CD14-positive monocyte (primary cell): ENCODE measurements at regions not wholly inside any gene's neighbourhood (a gene's known extent, or its start where the extent isn't known, plus 50 kb on each side); places are given as distances from the start of the nearest gene placed in this dataset.

Experiments used
- DNase-seq, 3 donors: peaks; one replicate each; pipeline ENCODE4 v3.0.0-alpha.2; 2011 to 2022
- H2AFZ ChIP-seq: 2 replicates; pipeline ENCODE4 v1.6.0; 2012; ENCODE audit warnings: mild to moderate bottlenecking, low read depth, low read length, inconsistent platforms; ENCODE audit not compliant: insufficient read depth, poor library complexity, severe bottlenecking
- H3K27ac ChIP-seq, 2 donors: 1 replicate in 1 of 2; 2 replicates in 1 of 2; pipeline ENCODE4 v1.5.1; 2012 to 2013; ENCODE audit warnings: low read length in 2 of 2, control low read depth in 1 of 2, inconsistent platforms in 1 of 2, low read depth in 1 of 2, mild to moderate bottlenecking in 1 of 2
- H3K27me3 ChIP-seq, 2 donors: one replicate each; pipeline versions ENCODE4 v1.6.0 to v1.6.1; 2011 to 2013; ENCODE audit warnings: low read length in 2 of 2; ENCODE audit not compliant: control insufficient read depth in 2 of 2, insufficient read depth in 2 of 2
- H3K36me3 ChIP-seq, 2 donors: replicated peaks in 1 of 2; 1 replicate in 1 of 2; 2 replicates in 1 of 2; pipeline versions ENCODE4 v1.5.1 to v1.6.1; 2012 to 2013; ENCODE audit warnings: low read length in 2 of 2, control low read depth in 1 of 2, inconsistent platforms in 1 of 2, mild to moderate bottlenecking in 1 of 2; ENCODE audit not compliant: insufficient read depth in 2 of 2, control insufficient read depth in 1 of 2
- H3K4me1 ChIP-seq, 2 donors: 1 replicate in 1 of 2; 2 replicates in 1 of 2; pipeline versions ENCODE4 v1.5.1 to v1.6.1; 2012 to 2013; ENCODE audit warnings: low read length in 2 of 2, control low read depth in 1 of 2, inconsistent platforms in 1 of 2, mild to moderate bottlenecking in 1 of 2, moderate library complexity in 1 of 2; ENCODE audit not compliant: insufficient read depth in 2 of 2, control insufficient read depth in 1 of 2
- H3K4me2 ChIP-seq: replicated peaks from 2 replicates; pipeline ENCODE3; 2012; ENCODE audit warnings: low read length, moderate library complexity, mild to moderate bottlenecking; ENCODE audit not compliant: poor library complexity, severe bottlenecking; ENCODE audit errors: extremely low read depth
- H3K4me3 ChIP-seq, 3 experiments: fragments of 200-600 bp in 1 of 3; sonication (generic) in 1 of 3; replicated peaks in 1 of 3; 1 replicate in 2 of 3; 2 replicates in 1 of 3; pipeline ENCODE4 v1.5.1; 2011 to 2013; ENCODE audit warnings: low read length in 3 of 3, mild to moderate bottlenecking in 3 of 3, control low read depth in 2 of 3, low read depth in 2 of 3, inconsistent platforms in 1 of 3, moderate library complexity in 1 of 3
- H3K79me2 ChIP-seq: 2 replicates; pipeline ENCODE4 v1.6.0; 2012; ENCODE audit warnings: mild to moderate bottlenecking, control low read depth, inconsistent platforms, low read length, moderate library complexity; ENCODE audit not compliant: insufficient read depth
- H3K9ac ChIP-seq: 2 replicates; pipeline ENCODE4 v1.6.0; 2017; ENCODE audit warnings: low read length, mild to moderate bottlenecking; ENCODE audit not compliant: insufficient read depth, poor library complexity, severe bottlenecking
- H3K9me3 ChIP-seq, 2 donors: replicated peaks in 1 of 2; 1 replicate in 1 of 2; 2 replicates in 1 of 2; pipeline versions ENCODE4 v1.5.1 to v1.6.1; 2012 to 2013; ENCODE audit warnings: low read length in 2 of 2, control low read depth in 1 of 2; ENCODE audit not compliant: control insufficient read depth in 1 of 2, insufficient read depth in 1 of 2
- H4K20me1 ChIP-seq: 2 replicates; pipeline ENCODE4 v1.6.0; 2012; ENCODE audit warnings: mild to moderate bottlenecking, low read length, control low read depth, moderate library complexity; ENCODE audit not compliant: insufficient read depth
- H3K27ac Mint-ChIP-seq, 7 donors: one replicate each; pipeline ENCODE4 v1.8.0; 2020; ENCODE audit warnings: mild to moderate bottlenecking in 7 of 7, mixed read lengths in 7 of 7, moderate library complexity in 6 of 7, inconsistent platforms in 2 of 7
- H3K27me3 Mint-ChIP-seq, 3 donors: one replicate each; pipeline ENCODE4 v1.8.0; 2021 to 2022; ENCODE audit warnings: low read depth in 3 of 3, mild to moderate bottlenecking in 3 of 3, mixed read lengths in 3 of 3, moderate library complexity in 3 of 3, inconsistent platforms in 1 of 3
- H3K36me3 Mint-ChIP-seq, 2 donors: one replicate each; pipeline ENCODE4 v1.8.0; 2020; ENCODE audit warnings: mixed read lengths in 2 of 2, inconsistent platforms in 1 of 2, mild to moderate bottlenecking in 1 of 2
- H3K4me1 Mint-ChIP-seq: one replicate; pipeline ENCODE4 v1.8.0; 2020; ENCODE audit warnings: mild to moderate bottlenecking, mixed read lengths
- H3K4me3 Mint-ChIP-seq, 2 donors: one replicate each; pipeline ENCODE4 v1.8.0; 2020; ENCODE audit warnings: mild to moderate bottlenecking in 2 of 2, mixed read lengths in 2 of 2, moderate library complexity in 1 of 2
- H3K9me3 Mint-ChIP-seq, 7 donors: one replicate each; pipeline ENCODE4 v1.8.0; 2020 to 2022; ENCODE audit warnings: mixed read lengths in 7 of 7, mild to moderate bottlenecking in 6 of 7, moderate library complexity in 6 of 7, inconsistent platforms in 2 of 7
- CTCF ChIP-seq: fragments of 200-600 bp; IDR thresholded peaks from one replicate; pipeline ENCODE4 v1.8.0; 2022; ENCODE audit warnings: antibody characterized with exemption, mild to moderate bottlenecking
- WGBS: methylation state at CpG from one replicate; pipeline ENCODE4 v1.1.5; 2013; ENCODE audit warnings: missing lambda C conversion rate; ENCODE audit not compliant: insufficient coverage; 5-methylcytosine and 5-hydroxymethylcytosine counted together
- intact Hi-C, 2 donors: fragments of 100-400 bp; cut with micrococcal nuclease; formaldehyde crosslinking; loops; one replicate each; pipeline versions ENCODE4 v1.15.0 to v1.15.1; 2023

- no peaks in the 10 kb centered on the region for H3K79me2 ChIP-seq
- Mint-ChIP-seq H3K27ac (no peak overlapping the region), H3K36me3 (no peaks in the 10 kb centered on the region), H3K27me3 (peaks cover 0 to 2% (median 2%) of the 10 kb centered on the region in 3 donors), H3K4me3 (no peak overlapping the region), H3K4me1 (no peaks in the 10 kb centered on the region), H3K9me3 (peaks cover 0 to 2% (median 0%) of the 10 kb centered on the region in 7 donors)
- DNase-seq = no peak
- H3K9ac ChIP-seq = no peak overlapping the region
- H3K27me3 ChIP-seq = no peaks in the 10 kb centered on the region
- intact Hi-C loops = no loop called here
- H3K36me3 ChIP-seq = no peaks in the 10 kb centered on the region
- H3K27ac ChIP-seq = no peak overlapping the region
- H3K4me1 ChIP-seq = no peaks in the 10 kb centered on the region
- WGBS = 50% methylated on average over 2 of the region's 8 CpGs
- H4K20me1 ChIP-seq = no peaks in the 10 kb centered on the region
- no peak overlapping the region for H3K4me2 ChIP-seq
- H3K9me3 ChIP-seq = no peaks in the 10 kb centered on the region
- no peak for TF ChIP-seq CTCF
- H2AFZ ChIP-seq = no peak overlapping the region
- H3K4me3 ChIP-seq = no peak overlapping the region
Measured at GRCh38 chr15:95469496-95470000, 861.0 kb upstream of the NR2F2 start.

- Histone ChIP-seq H3K79me2 (no peaks in the 10 kb centered on the region), H3K9ac (no peak overlapping the region), H4K20me1 (no peaks in the 10 kb centered on the region), H3K4me2 (no peak overlapping the region), H3K36me3 (no peaks in the 10 kb centered on the region), H3K4me3 (no peak overlapping the region), H3K4me1 (no peaks in the 10 kb centered on the region), H3K27ac (no peak overlapping the region), H2AFZ (no peak overlapping the region), H3K9me3 (no peaks in the 10 kb centered on the region), H3K27me3 (no peaks in the 10 kb centered on the region)
- H3K4me1 Mint-ChIP-seq = no peaks in the 10 kb centered on the region
- DNase-seq = no peak
- H3K27me3 Mint-ChIP-seq = peaks cover 0 to 2% (median 2%) of the 10 kb centered on the region in 3 donors
- TF ChIP-seq CTCF = no peak
- no peak overlapping the region for H3K4me3 Mint-ChIP-seq
- no peaks in the 10 kb centered on the region for H3K36me3 Mint-ChIP-seq
- intact Hi-C loops = no loop called here
- peaks cover 0 to 2% (median 0%) of the 10 kb centered on the region in 7 donors for H3K9me3 Mint-ChIP-seq
- 70% methylated on average over 2 of the region's 3 CpGs for WGBS
- no peak overlapping the region for H3K27ac Mint-ChIP-seq
Measured at GRCh38 chr15:95470529-95470928, 860.0 kb upstream of the NR2F2 start.
